ENCODE measurements at regions not wholly inside any gene's neighbourhood (a gene's known extent, or its start where the extent isn't known, plus 50 kb on each side); places are given as distances from the start of the nearest gene placed in this dataset.

DNA sequence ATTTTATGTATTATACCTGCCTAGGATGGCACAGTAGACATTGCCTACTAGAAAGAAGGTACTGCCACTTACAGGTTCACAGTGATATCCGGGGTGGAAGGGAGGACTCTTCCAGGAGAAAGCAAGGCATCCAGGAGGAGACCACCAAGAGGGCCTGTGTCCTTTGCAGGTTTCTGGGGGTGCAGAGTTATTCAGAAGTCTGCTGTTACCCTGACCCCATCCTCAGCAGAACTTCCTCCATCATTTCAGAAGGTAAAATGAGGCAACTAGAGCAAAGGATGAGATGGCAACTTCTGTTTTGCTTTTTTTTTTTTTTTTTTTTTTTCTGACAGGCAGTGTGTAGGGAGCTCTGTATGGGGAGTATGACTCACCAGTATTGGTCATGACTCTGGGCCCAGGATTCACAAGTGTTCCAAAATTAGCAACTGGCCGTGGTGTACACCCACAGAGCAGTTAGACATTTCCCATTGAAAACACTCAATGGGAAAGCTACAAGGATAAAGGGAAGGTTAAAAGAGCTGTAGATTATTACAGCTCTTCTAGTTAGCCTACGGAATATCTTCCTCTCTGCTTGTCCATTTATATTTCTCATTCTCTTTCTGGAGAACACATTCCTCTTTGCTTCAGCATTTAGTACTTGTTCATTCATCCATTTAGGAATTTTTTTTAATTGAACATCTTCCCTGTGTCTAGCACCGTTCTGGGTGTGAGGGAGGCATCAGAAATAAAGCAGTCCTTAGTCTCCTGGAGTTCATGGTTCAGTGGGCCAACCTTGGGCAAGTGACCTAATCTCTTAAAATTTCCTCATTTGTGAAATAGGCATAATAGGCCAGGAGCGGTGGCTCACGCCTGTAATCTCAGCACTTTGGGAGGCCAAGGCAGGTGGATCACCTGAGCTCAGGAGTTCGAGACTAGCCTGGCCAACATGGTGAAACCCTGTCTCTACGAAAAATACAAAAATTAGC lies 50.5 kb upstream of the PPP2R5A start (continued):
- TF ChIP-seq, protein P1, sequence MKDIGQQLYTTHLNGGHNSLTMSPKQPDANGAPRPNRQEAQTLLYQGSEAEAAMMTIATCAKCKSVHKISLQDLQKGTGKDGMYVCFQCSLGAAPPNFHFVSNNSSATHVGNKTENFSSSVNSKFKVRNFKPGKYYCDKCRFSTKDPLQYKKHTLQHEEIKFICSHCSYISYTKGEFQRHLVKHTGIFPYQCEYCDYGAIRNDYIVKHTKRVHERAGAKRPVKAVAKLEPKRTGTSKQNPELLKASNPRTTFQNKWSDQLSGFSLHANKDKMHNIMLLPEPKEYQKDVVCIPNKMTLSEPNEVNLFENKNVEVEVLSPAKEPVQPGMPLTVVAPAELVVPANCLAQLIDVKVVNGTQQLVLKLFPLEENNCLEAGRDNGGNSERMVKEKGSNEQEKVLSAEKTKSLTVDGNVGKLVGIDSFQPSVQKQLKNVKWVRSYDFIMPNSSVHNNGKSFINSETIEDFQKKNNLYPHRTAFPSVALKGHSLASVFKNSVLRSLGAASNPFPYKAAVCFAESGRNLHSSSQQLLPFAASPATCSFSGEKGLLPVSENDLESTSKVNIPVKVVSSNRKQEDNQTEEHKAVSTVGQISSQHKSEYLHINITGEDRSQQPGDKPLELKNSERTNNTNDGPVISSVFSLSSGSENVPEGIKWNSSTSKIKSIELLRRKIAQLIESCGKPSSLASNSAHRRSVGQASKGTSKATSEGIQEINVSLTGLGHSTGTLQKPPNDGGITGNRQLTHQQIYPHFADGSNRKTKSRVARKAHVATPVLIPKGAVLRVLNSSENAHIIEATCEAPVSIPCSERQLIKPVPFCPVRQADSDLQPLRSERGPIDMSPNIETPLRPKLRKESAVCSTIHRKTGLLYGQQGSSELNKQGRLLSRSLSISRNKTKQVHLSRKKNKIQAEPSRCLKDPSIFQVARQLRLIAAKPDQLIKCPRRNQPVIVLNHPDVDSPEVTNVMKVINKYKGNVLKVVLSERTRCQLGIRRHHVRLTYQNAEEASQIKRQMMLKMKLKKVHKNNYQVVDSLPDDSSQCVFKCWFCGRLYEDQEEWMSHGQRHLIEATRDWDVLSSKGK (CRISPR knock-in tag; IDR thresholded peaks at IDR 0.05) = no peak
- TF ChIP-seq TSC22D4 (tag; IDR thresholded peaks at IDR 0.05) (no peak), LCOR (CRISPR knock-in tag; IDR thresholded peaks at IDR 0.05) (peak; percentile 76; the same call in 1 of the 2 replicates), ZNF174 (CRISPR knock-in tag; IDR thresholded peaks at IDR 0.05) (0 out of 2 replicates have a peak, but pooled peaks have one; percentile 44), TAF1 (IDR thresholded peaks at IDR 0.05; ENCODE audit: control insufficient read depth, extremely low read depth, insufficient read depth, low read length, severe bottlenecking) (peak; percentile 45), POLR2AphosphoS2 (IDR thresholded peaks at IDR 0.05; ENCODE audit: low read length) (no peak), ATF4 (CRISPR knock-in tag; IDR thresholded peaks at IDR 0.05) (no peak; the same call in 1 of the 2 replicates), SP1 (CRISPR knock-in tag; IDR thresholded peaks at IDR 0.05) (no peak), PTRF (tag; IDR thresholded peaks at IDR 0.05) (peak; percentile 41; the same call in 1 of the 2 replicates), ZBTB1 (CRISPR knock-in tag; IDR thresholded peaks at IDR 0.05; ENCODE audit: borderline replicate concordance, low read depth) (0 out of 2 replicates have a peak, but pooled peaks have one; percentile 39), BRF1 (IDR thresholded peaks at IDR 0.05; ENCODE audit: borderline replicate concordance, extremely low read depth, insufficient read length) (no peak), ZNF551 (CRISPR knock-in tag; IDR thresholded peaks at IDR 0.05) (no peak), HNRNPUL1 (IDR thresholded peaks at IDR 0.05; ENCODE audit: low read length) (no peak), TARDBP (IDR thresholded peaks at IDR 0.05) (no peak), THRAP3 (IDR thresholded peaks at IDR 0.05; ENCODE audit: borderline replicate concordance) (no peak)
- TF ChIP-seq, protein P2, sequence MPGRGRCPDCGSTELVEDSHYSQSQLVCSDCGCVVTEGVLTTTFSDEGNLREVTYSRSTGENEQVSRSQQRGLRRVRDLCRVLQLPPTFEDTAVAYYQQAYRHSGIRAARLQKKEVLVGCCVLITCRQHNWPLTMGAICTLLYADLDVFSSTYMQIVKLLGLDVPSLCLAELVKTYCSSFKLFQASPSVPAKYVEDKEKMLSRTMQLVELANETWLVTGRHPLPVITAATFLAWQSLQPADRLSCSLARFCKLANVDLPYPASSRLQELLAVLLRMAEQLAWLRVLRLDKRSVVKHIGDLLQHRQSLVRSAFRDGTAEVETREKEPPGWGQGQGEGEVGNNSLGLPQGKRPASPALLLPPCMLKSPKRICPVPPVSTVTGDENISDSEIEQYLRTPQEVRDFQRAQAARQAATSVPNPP (IDR thresholded peaks at IDR 0.05; ENCODE audit: borderline replicate concordance, insufficient read depth, insufficient read length) = no peak
- TF ChIP-seq, protein P3, sequence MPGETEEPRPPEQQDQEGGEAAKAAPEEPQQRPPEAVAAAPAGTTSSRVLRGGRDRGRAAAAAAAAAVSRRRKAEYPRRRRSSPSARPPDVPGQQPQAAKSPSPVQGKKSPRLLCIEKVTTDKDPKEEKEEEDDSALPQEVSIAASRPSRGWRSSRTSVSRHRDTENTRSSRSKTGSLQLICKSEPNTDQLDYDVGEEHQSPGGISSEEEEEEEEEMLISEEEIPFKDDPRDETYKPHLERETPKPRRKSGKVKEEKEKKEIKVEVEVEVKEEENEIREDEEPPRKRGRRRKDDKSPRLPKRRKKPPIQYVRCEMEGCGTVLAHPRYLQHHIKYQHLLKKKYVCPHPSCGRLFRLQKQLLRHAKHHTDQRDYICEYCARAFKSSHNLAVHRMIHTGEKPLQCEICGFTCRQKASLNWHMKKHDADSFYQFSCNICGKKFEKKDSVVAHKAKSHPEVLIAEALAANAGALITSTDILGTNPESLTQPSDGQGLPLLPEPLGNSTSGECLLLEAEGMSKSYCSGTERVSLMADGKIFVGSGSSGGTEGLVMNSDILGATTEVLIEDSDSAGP (CRISPR knock-in tag; IDR thresholded peaks at IDR 0.05) = no peak
- TF ChIP-seq, protein P4, sequence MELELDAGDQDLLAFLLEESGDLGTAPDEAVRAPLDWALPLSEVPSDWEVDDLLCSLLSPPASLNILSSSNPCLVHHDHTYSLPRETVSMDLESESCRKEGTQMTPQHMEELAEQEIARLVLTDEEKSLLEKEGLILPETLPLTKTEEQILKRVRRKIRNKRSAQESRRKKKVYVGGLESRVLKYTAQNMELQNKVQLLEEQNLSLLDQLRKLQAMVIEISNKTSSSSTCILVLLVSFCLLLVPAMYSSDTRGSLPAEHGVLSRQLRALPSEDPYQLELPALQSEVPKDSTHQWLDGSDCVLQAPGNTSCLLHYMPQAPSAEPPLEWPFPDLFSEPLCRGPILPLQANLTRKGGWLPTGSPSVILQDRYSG (tag; conservative IDR thresholded peaks at IDR 0.05; ENCODE audit: low read depth) = peak; percentile 90
